ENCODE measurements at regions not wholly inside any gene's neighbourhood (a gene's known extent, or its start where the extent isn't known, plus 50 kb on each side); places are given as distances from the start of the nearest gene placed in this dataset.
"Not testable (repeated sequence)": the region's sequence is repeated elsewhere in the genome, so short reads cannot be mapped to it uniquely, and the experiment has no call there.

DNA sequence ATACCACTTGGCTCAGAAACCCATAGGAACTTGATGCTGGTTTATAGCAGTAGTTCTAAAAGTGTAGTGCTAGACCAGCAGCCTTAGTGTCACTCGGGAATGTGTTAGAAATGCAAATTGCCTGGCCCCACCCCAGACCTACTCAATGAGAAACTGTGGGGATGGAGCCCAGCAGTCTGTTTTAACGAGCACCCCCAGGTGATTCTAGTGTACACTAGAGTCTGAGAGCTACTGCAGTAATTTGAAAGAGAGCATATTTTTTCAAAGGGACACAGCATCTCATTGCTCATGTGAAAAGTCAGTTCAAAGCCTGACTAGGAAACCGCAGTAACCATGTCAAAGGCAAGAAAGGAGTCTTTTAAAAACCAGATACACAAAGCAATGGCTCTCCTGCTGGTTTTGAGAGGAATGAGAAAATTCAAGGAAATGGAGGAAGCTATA, 313.4 kb downstream of the SQOR start:
- DNase-seq, result no peak

DNA sequence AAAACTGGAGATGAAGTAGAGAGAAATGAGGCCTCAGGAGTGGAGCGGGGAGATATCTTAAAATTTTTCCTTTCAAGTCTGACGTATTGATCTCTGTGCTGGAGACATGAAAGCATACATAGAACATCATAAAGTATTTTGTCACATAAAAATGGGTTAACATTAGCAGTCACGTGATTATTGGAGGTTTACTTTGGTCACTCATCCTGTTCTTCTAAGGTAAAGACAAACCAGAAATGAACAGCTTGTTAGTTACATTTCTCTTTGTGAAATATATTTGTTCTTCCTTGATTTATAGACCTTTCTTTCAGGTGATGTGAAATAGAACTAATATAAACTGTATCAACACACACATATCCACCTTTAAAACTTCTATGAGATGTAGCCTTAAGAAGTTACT, 324.1 kb downstream of the SQOR start:
- DNase-seq, result no peak

DNA sequence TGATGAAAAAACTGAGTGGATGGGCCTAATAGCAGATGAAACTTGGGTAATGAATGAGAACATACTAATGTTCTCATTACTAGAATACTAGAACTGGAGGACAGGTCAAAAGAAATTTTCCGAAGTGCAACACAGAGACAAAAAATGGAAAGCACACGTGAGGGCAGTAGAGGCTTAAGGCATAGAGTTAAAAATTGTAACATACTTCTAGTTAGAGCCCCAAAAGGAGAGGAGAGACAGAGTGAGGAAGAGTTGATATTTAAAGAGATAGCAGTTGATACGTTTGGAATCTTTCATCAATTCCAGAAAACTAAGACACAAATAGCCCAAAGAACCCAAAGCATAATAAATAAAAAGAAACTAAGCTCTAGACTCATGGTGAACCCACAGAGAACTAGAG, 327.9 kb downstream of the SQOR start:
- no peak for DNase-seq

DNA sequence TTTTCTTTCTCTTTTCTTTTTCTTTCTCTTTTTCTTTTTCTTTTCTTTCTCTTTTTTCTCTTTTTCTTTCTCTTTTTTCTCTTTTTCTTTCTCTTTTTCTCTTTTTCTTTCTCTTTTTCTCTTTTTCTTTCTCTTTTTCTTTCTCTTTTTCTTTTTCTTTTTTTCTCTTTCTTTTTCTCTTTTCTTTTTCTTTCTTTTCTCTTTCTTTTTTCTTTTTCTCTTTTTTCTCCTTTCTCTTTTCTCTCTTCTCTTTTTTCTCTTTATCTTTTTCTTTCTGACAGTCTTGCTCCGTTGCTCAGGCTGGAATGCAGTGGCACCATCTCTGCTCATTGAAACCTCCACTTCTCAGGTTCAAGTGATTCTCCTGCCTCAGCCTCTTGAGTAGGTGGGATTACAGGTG, 335.7 kb downstream of the SQOR start:
- no peak for DNase-seq

DNA sequence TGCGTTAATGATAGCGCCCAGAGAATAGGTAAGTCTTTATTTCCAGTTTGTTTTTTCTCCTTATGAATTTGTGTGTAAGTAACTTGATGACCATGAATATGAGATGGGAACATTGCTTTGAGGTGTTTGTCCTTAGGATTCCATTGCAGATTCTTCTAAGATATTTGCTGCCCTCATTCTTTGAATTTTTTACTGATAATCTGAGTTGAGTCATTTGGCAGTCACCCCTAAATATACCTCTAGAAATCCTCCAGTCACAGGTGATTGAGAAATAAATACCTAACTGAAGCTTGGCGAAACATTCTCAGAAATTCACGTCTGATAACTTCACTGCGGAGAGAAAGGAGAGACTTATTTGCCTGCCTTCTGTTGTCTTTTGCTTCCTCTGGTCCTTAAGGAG, 345.5 kb downstream of the SQOR start:
- no peak for DNase-seq

DNA sequence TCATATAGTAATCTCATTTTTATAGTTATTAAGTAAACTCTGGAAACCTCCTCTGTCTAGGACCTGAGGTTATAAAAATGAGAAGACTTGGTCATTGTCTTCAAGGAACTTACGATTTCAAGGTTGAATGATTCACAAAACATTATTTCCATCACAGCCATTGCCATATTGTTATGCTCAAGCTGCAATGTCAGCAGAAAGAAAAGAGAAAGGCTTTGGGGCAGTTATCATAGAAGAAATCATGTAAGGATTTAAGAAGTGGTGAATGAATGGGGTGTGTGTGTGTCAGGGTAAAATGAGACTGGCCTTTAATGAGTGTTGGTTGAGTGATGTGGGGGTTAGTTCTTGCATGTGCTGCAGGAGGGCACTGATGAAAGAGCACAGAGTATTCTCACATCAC, 346.8 kb downstream of the SQOR start:
- no peak for DNase-seq

DNA sequence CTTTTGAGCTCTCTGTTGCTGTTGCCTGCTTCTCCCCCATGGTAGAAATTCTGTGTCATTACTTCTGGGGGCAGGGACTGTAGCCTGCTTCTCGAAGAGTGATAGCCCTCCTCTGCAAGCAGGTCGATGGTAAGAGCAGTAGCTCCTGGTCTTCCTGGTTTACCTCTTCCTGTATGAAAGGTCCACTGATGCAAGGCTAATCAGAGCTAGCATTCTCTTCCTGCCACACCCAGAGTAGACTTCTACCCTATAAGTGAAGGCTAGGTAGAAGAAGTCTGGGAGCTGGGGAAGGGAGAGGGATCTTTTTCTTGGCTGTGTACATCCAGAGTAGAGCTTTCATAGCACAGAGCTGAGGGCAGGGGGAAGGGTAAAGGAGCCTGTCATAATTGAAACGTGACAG, 357.0 kb downstream of the SQOR start:
- no peak for DNase-seq

DNA sequence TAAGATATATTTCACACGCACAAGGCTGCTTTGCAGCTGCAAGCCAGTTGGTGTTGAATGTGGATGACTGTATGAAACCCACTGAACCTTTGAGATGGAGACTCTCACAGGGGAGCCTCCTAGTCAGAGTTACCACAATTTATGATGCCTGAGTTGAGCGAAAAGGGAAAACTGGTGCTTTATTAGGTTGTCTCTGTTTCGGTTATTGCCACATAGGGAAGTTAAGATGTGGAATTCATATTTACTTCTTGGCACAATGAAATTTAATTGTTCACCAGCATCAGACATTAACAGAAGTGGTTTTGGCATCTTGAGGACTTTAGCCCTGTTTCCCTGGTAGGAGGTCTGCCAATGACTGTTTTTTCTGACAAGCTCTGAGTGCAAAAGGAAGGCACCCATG, 358.2 kb downstream of the SQOR start:
- DNase-seq, result no peak

DNA sequence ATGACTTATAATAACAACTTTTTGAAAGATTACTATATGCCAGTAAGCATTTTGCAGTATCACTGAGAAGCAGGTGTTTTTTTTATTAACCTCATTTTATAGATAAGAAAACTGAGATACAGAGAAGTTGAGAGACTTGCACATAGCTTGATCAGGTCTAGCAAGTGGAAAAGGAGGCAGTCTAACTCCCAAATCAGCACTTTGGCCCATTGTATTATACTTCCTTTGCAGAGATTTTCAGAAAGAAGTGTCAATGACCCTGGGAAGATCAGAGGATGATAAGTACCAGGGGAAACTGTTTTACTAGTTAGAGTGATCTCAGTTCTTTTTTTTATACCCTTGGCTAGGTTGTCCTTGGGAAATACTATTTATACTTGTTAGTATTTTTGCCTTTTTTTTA, 358.7 kb downstream of the SQOR start:
- no peak for DNase-seq

DNA sequence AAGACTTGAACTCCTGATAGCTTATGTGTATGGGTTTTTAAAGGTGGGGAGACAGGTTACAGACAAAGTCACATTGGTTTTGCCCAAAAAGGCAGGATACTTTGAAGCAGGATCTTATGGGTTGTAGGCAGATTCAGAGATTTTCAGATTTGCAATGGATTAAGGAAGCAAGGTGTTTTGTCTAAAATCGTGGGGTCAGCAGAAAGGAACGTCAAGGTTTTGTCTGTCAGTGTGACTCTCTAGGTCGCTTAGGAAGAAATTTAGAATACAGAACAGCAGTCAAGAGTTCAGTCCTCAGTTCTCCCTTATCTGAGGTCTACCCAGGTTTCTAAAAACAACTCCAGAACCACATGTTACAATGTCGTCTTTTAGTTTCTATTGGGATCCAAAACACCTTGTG, 361.0 kb downstream of the SQOR start:
- DNase-seq, result no peak

DNA sequence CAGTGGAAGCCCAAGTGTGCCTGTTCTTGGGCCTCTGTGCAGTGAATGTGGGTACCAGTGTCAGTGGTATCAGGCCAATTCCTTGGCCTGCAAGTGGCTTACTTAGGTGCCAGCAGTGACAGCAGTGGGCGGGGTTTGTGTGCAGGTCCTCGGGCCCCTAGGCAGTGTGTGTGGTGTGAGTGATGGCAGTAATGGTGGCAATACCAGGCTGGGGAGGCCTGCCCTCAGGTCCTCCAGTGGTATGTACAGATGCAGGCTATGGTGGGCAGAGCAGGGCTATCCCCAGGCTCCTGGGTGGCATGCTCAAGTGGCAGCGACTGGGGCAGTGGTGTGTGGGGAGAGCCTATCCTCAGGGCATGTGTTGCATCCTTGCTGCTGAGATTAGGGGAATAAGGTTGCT, 379.7 kb downstream of the SQOR start:
- no peak for DNase-seq

DNA sequence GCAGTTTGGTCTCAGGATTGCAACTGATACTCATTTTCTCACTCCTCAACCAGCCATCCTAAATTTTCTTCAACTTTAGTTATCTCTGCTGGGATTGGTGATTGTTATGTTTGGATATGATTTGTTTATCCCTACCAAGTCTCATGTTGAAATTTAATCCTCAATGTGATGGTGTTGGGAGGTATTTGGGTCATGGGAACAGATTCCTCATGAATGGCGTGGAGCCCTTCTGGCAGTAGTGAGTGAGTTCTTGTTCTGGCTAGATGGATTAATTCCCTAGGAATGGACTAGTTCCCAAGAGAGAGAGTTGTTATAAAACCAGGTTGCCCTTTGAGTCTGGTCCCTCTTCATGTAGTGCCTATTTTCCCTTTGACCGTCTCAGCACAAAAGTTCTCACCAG, 399.9 kb downstream of the SQOR start:
- DNase-seq, result no peak

DNA sequence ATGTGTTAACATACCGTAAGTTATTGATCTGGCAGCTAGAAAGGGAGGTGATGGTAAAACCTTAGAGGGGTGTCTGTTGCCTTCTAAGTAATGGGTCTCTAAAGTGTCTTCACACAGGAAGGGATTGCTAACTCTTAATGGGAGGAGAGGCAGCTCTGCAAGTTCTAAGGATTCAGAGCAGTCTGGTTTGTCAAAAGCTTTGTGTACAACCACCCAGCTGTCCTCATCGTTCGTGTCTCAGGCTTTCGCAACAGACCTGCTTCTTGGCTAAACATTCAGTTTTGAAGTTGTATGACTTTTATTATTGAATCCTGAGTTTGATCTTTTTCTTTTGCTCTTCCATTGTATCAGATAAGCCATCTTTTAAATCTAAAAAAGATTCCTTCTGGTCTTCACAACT, 404.9 kb downstream of the SQOR start:
- no peak for DNase-seq

DNA sequence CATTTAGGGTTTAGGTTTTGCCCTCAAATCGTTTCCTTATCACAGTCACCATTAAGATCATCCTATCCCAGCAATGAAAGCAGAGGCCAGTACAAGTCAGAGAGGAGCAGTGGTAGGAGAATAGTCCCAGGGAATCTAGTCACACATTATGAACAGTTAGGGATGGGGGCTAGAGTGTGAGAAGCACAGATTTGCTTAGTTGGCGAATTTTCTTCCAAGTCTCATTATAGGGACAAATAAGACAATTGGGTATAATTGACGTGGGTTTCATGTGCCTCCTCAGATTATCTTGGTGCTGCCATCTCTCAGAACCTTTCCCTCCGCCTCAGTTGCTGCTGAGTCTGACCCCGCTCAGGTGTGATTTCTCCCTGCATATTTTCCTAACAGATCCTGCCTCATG, 407.1 kb downstream of the SQOR start:
- DNase-seq, result no peak

DNA sequence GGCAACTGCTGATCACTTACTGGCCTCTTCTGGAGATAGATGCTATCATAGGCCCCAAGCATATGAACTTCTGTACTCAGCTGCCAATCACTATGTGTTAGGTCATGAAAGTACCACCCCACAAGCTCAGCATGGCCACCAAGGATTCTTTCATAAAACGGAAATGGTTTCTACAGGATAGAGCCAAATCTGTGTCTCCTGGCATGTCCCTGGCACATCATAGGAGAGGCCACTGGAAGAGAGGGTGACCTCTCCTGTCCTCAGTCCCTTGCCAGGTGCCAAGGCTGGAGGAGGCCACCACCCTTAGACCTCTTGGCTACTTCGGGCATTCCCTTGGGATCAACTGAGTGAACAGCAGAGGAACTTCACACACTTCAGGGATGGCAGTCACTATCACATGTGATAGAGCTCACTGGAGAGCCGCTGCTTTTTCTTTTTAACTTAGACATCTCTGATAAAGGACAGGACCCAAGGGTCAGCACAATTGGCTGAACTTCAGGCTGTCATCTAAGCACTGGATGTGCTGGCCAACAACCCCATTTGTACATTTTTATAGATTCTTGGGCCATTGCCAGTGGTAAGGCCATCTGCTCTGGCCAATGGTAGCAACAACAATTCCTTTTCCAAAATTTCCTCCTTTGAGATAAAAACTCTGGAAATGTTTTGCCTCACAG, 425.2 kb downstream of the SQOR start:
- DNase-seq, result peak; percentile 29 to 45

DNA sequence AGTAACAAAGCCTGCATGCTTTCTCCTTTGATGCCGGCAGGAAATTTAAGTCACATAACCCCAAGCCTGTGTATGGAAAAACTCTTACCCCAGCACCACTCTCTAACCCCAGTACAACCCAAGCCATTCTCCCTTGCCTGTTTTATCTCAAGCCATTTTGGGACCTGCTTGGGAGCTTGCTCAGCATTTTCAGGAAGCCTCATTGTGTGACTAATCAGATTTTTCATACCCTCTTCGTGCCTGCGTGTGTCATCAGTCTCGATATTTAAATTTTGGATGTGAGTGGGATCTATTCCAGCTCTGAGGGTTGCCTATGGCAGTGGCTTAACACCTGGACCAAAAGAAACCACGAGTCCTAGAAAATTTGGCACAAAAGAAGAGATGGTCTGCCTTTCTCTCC, 426.2 kb downstream of the SQOR start:
- DNase-seq, result no peak

DNA sequence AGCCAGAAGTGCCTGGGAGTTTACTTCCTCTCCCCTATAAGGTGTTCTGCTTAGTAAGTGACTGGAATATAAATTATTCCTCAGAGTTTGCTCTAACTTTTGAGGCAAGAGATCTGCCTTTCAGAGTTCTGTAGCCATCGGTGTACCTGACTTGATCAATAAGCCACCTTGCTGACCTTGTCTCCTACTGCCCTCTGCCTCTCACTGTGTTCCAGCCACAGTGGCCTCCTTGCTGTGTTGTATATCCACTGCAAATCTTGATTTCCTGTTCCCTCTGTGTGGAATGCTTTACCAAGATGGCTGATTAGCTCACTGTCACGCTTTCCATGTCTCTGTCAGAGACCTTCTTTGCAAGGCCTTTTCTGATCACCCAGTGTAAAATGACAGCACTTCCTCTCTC, 442.4 kb downstream of the SQOR start:
- DNase-seq, result no peak

DNA sequence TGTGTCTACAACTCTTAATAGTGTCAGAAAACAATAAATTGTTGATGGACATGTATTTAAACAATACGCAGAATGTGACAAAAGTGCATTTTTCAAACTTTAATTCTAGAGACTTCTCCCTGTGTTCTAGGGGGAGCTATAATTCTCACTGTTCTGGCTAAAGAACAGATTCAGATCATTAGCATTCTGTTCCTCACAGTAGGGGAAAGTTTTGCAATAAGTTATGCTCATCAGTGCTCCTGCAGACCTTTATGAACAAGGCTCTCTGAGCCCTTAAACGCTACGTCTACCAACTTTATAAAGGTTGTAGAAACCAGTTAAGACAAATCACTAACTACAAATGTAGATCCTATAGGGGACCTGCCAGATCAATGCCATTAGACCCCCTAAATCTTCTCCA, 444.2 kb downstream of the SQOR start:
- no peak for DNase-seq

DNA sequence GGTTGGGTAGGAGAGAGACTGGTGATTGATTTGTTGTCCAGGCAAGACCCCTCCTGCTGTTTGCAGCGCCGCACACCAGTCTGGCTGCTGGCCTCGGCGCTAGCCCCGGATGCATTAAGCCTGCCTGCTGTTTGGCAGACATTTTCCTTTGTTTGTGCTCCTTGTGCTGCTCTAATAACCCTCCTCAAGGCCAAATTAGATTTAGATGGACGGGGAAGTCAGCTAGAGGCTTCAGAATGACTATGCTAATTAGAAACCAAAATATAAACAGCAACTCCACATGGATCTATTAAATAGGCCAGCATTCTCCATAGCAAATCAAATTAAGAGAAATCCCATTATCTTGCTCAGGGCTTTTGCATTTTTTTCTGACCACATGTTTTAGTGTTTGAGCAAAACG, 445.2 kb downstream of the SQOR start:
- peak; percentile 75 to 76 for DNase-seq

DNA sequence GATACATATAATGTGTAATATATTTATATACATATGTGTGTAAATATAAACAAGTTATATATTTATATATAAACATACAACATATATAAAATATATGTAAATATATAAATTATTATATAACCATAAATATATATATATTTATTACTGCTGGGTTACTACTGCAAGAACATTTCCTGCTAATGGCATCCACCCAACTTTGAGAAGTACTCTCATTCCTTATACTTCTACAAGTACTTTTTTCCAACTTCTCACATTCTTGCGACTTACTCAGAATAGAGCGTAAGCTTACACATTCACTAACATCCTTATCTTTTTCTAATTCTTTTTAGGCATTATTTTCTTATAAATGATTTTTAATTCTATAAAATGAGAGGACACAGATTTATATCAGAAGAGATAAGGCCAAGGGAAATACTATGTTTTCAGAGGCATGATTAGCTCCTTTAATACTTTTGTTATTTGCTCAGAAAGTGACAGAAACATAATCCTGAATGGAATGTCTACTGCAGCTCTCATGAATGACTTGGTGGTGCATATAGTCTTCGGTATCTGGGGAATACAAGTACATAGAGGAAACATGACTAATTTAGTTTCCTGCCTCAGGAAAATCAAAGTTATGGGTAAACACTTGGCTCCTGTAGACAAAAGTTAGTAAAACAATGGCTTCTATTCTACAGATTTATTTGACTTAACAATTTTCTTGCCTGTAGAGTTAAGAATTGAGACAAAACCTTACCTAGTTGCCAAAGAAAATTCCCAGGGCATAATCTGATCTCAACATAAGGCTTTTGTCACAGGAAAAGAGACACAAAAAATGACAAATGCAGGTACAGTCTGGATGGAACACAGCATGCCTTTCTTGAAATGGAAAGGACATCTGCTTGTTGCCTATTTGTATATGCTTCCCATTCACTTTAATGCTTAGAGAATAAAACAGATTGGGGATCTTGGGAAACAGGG, 453.9 kb downstream of the SQOR start:
- no peak for DNase-seq

DNA sequence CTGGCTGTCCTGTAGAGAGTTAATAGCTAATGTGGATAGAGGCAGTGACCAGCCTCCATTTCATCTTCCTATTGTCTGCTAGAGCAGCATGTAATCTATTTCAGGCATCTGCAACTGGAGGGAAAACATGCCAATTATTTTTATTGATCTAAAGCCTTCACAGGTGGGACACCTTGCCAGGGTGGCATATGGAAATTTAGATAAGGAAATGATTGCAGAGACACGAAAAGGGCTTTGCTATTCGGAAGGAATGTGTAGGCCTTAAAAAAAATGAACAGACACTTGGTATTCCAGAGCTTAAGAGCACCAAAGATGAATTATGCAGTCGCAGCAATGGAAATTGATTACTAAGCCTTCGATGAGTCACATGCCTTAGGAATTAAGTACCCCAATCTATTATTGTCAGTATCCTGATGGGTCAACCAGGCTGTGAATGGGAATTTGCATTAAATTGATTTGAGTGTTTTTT, 454.7 kb downstream of the SQOR start:
- no peak for DNase-seq

DNA sequence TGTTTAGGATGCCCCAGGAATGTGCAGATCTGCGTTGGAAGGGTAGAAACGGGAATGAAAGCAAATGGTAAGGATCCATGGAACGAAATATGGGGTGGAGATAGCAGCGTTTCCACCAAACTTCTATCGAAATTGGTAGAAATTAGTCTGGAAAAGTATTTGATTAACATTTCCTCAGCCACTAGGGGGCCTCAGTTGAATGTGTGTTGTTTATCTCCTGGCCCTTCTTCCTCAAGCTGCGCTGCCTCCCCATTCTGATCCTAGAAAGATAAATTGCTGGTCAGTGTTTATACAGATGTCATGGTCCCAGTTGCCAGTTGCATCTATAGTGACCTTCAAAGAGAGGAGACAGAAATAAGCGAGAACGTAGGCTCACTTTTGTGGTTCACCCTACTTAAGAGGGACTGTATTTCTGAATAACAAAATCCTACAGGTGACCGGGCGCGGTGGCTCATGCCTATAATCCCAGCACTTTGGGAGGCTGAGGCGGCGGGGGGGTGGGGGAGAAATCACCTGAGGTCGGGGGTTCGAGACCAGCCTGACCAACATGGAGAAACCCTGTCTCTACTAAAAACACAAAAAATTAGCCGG, 457.1 kb downstream of the SQOR start:
- DNase-seq, result peak in 1 of 2 donors; percentile 23

DNA sequence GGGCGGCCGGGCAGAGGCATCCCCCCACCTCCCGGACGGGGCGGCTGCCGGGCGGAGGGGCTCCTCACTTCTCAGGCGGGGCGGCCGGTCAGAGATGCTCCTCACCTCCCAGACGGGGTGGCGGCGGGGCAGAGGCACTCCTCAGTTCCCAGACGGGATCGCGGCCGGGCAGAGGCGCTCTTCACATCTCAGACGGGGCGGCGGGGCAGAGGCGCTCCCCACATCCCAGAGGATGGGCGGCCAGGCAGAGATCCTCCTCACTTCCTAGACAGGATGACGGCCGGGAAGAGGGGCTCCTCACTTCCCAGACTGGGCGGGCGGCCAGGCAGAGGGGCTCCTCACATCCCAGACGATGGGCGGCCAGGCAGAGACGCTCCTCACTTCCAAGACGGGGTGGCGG, 463.2 kb downstream of the SQOR start:
- not testable (repeated sequence) for DNase-seq

All from right lung (tissue), 2 donors.